HEK293T (cell line): ENCODE measurements at regions not wholly inside any gene's neighbourhood (a gene's known extent, or its start where the extent isn't known, plus 50 kb on each side); places are given as distances from the start of the nearest gene placed in this dataset.
"Not testable (repeated sequence)": the region's sequence is repeated elsewhere in the genome, so short reads cannot be mapped to it uniquely, and the experiment has no call there.

ENCODE experiments used
- ARNT ChIP-seq: fragments of 450-650 bp; IDR thresholded peaks from 2 replicates; pipeline ENCODE4 v1.6.1; 2017; ENCODE audit warnings: mild to moderate bottlenecking
- HDGF ChIP-seq: fragments of 450-650 bp; IDR thresholded peaks from 2 replicates; pipeline ENCODE4 v1.6.1; 2017; ENCODE audit warnings: antibody characterized with exemption, borderline replicate concordance
- SP1 ChIP-seq: fragments of 450-650 bp; IDR thresholded peaks from 2 replicates; pipeline ENCODE4 v1.6.1; 2017
- TARDBP ChIP-seq: fragments of 450-650 bp; IDR thresholded peaks from 2 replicates; pipeline ENCODE4 v1.6.1; 2016

DNA sequence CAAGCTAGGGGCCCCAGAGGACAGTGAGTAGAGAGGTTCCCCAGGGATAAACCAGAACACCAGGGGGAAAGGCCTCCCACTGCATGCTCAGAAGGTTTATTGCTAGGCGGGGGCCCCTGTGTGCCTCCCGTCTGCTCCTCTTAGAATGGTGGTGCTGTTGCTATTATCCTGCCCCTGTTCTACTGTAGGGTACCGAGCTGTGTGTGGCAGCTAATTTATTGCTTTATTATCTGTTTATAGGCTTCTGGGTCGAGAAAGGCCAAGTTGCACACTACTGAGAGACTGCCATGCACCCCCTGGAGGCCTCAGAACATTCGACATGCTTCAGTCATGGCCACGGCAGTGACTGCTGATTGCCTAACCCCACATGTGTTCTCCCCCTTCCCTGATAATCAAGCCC is 373.6 kb downstream of the ANAPC1 start:
- not testable (repeated sequence) for TF ChIP-seq ARNT, SP1, TARDBP, HDGF
